Loucy (cell line): ENCODE measurements at regions not wholly inside any gene's neighbourhood (a gene's known extent, or its start where the extent isn't known, plus 50 kb on each side); places are given as distances from the start of the nearest gene placed in this dataset.

Source experiments
- H2AFZ ChIP-seq: fragments of 200-600 bp; sonication (generic); 2 replicates; pipeline ENCODE4 v1.6.0; 2016; ENCODE audit warnings: antibody characterized with exemption, mild to moderate bottlenecking, low read length, moderate library complexity
- H3F3A ChIP-seq: fragments of 200-600 bp; 2 replicates; pipeline ENCODE4 v1.6.0; 2016; ENCODE audit warnings: antibody characterized with exemption, low read depth, mild to moderate bottlenecking
- H3K27me3 ChIP-seq: fragments of 200-600 bp; sonication (generic); 2 replicates; pipeline ENCODE4 v1.6.1; 2014; ENCODE audit warnings: low read length, mild to moderate bottlenecking; ENCODE audit not compliant: insufficient read depth, poor library complexity, severe bottlenecking
- H3K36me3 ChIP-seq: fragments of 200-600 bp; sonication (generic); 2 replicates; pipeline ENCODE4 v1.6.1; 2016; ENCODE audit warnings: low read length; ENCODE audit not compliant: insufficient read depth
- H3K4me1 ChIP-seq: fragments of 200-600 bp; sonication (generic); 2 replicates; pipeline ENCODE4 v1.5.1; 2014; ENCODE audit warnings: low read length, mild to moderate bottlenecking; ENCODE audit not compliant: insufficient read depth, poor library complexity, severe bottlenecking
- H3K4me2 ChIP-seq: fragments of 200-600 bp; sonication (generic); 2 replicates; pipeline ENCODE4 v1.6.0; 2014; ENCODE audit warnings: antibody characterized with exemption, low read length, low read depth, mild to moderate bottlenecking; ENCODE audit not compliant: poor library complexity, severe bottlenecking
- H3K4me3 ChIP-seq: fragments of 200-600 bp; sonication (generic); 2 replicates; pipeline ENCODE4 v1.5.1; 2014; ENCODE audit warnings: low read length, mild to moderate bottlenecking, mixed read lengths; ENCODE audit not compliant: poor library complexity, severe bottlenecking
- H3K79me2 ChIP-seq: fragments of 200-600 bp; sonication (generic); 2 replicates; pipeline ENCODE4 v1.6.1; 2014; ENCODE audit warnings: low read length; ENCODE audit not compliant: insufficient read depth
- H3K9ac ChIP-seq: fragments of 200-600 bp; sonication (generic); 2 replicates; pipeline ENCODE4 v1.6.0; 2014; ENCODE audit warnings: mild to moderate bottlenecking, low read depth, low read length, moderate library complexity; ENCODE audit not compliant: poor library complexity, severe bottlenecking
- H3K9me2 ChIP-seq: fragments of 200-600 bp; sonication (generic); replicated peaks from 2 replicates; pipeline ENCODE4 v1.6.1; 2016; ENCODE audit warnings: low read depth, low read length, mixed read lengths
- H3K9me3 ChIP-seq: fragments of 200-600 bp; sonication (generic); 2 replicates; pipeline ENCODE4 v1.6.1; 2014; ENCODE audit warnings: mild to moderate bottlenecking, antibody characterized with exemption, low read length, low read depth; ENCODE audit not compliant: insufficient read depth
- H4K20me1 ChIP-seq: fragments of 200-600 bp; sonication (generic); 2 replicates; pipeline ENCODE4 v1.6.0; 2014; ENCODE audit warnings: antibody characterized with exemption, low read length, mild to moderate bottlenecking; ENCODE audit not compliant: insufficient read depth, poor library complexity, severe bottlenecking
- EZH2phosphoT487 ChIP-seq: fragments of 200-600 bp; IDR thresholded peaks from 2 replicates; pipeline ENCODE4 v1.6.1; 2018; ENCODE audit warnings: antibody characterized with exemption, mild to moderate bottlenecking, moderate library complexity, borderline replicate concordance
- TF ChIP-seq, protein P1 (sequence below): fragments of 200-600 bp; sonication (generic); conservative IDR thresholded peaks from 2 replicates; pipeline ENCODE4 v1.5.1; 2014; ENCODE audit warnings: mild to moderate bottlenecking, antibody characterized with exemption, low read length

DNA sequence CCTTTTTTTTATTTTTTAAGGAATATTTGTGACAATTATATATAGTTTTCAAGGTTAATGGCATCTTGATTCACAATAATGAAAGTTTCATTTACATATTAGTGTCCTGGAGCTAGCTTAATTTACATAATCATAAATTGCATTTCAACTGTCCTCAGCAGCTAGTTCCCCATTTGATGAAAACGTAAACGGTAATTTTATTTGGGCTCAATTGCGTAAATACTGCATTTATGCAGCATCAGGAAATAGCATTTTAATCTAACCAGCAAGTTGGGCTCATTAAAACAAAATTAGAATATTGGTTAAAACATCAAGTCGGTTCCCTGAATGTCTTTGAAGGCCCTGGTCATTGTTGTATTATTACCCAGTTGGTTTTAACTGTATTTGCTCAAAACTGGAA is 136.8 kb upstream of the CDH5 start:
- no peaks in the 10 kb centered on the region for H3K9me3 ChIP-seq
- H4K20me1 ChIP-seq: no peaks in the 10 kb centered on the region
- no peak overlapping the region for H2AFZ ChIP-seq
- H3K9me2 ChIP-seq: no peaks in the 10 kb centered on the region
- no peak overlapping the region for H3K9ac ChIP-seq
- no peak overlapping the region for H3K4me3 ChIP-seq
- no peaks in the 10 kb centered on the region for H3K79me2 ChIP-seq
- TF ChIP-seq EZH2phosphoT487: no peak
- TF ChIP-seq, protein P1, sequence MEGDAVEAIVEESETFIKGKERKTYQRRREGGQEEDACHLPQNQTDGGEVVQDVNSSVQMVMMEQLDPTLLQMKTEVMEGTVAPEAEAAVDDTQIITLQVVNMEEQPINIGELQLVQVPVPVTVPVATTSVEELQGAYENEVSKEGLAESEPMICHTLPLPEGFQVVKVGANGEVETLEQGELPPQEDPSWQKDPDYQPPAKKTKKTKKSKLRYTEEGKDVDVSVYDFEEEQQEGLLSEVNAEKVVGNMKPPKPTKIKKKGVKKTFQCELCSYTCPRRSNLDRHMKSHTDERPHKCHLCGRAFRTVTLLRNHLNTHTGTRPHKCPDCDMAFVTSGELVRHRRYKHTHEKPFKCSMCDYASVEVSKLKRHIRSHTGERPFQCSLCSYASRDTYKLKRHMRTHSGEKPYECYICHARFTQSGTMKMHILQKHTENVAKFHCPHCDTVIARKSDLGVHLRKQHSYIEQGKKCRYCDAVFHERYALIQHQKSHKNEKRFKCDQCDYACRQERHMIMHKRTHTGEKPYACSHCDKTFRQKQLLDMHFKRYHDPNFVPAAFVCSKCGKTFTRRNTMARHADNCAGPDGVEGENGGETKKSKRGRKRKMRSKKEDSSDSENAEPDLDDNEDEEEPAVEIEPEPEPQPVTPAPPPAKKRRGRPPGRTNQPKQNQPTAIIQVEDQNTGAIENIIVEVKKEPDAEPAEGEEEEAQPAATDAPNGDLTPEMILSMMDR: no peak
- H3K36me3 ChIP-seq: no peaks in the 10 kb centered on the region
- no peaks in the 10 kb centered on the region for H3K4me1 ChIP-seq
- no peaks in the 10 kb centered on the region for H3F3A ChIP-seq
- H3K27me3 ChIP-seq: no peaks in the 10 kb centered on the region
- H3K4me2 ChIP-seq: no peak overlapping the region

GRCh38 chr16:66228792-66229191 is 137.7 kb upstream of the CDH5 start:
- no peak overlapping the region for H3K4me2 ChIP-seq
- no peaks in the 10 kb centered on the region for H3K9me3 ChIP-seq
- H3K36me3 ChIP-seq: no peaks in the 10 kb centered on the region
- H3K9ac ChIP-seq: no peak overlapping the region
- H3K9me2 ChIP-seq: no peaks in the 10 kb centered on the region
- H3K4me1 ChIP-seq: no peaks in the 10 kb centered on the region
- no peak overlapping the region for H2AFZ ChIP-seq
- no peaks in the 10 kb centered on the region for H3K79me2 ChIP-seq
- H3K4me3 ChIP-seq: no peak overlapping the region
- no peaks in the 10 kb centered on the region for H3F3A ChIP-seq
- H4K20me1 ChIP-seq: no peaks in the 10 kb centered on the region
- TF ChIP-seq EZH2phosphoT487: no peak
- TF ChIP-seq, protein P1: no peak
- no peaks in the 10 kb centered on the region for H3K27me3 ChIP-seq

- Histone ChIP-seq H3K9me3 (no peaks in the 10 kb centered on the region), H2AFZ (no peak overlapping the region), H3F3A (no peaks in the 10 kb centered on the region), H4K20me1 (no peaks in the 10 kb centered on the region), H3K79me2 (no peaks in the 10 kb centered on the region), H3K27me3 (no peaks in the 10 kb centered on the region), H3K9ac (no peak overlapping the region), H3K4me1 (no peaks in the 10 kb centered on the region), H3K4me2 (no peak overlapping the region), H3K9me2 (no peaks in the 10 kb centered on the region), H3K4me3 (no peak overlapping the region), H3K36me3 (no peaks in the 10 kb centered on the region)
- TF ChIP-seq, protein P1: no peak
Measured at GRCh38 chr16:66227766-66228530, 138.5 kb upstream of the CDH5 start.
